ENCODE measurements at regions not wholly inside any gene's neighbourhood (a gene's known extent, or its start where the extent isn't known, plus 50 kb on each side); places are given as distances from the start of the nearest gene placed in this dataset.

GRCh38 chr3:11900824-11901223 is 54.1 kb upstream of the TAMM41 start:
- DNase-seq (ENCODE audit: low read depth, low spot score): no peak
- Histone ChIP-seq H3K27ac (ENCODE audit: low read depth, low read length) (no peak overlapping the region), H3K4me1 (ENCODE audit: control insufficient read depth in 1 of 2, insufficient read depth in 2 of 2, low read length in 2 of 2) (no peaks in the 10 kb centered on the region), H3K79me2 (ENCODE audit: insufficient read depth, low read length) (no peaks in the 10 kb centered on the region), H4K20me1 (ENCODE audit: insufficient read depth) (no peaks in the 10 kb centered on the region), H3K36me3 (ENCODE audit: control insufficient read depth in 1 of 2, insufficient read depth in 2 of 2, low read length in 2 of 2) (no peaks in the 10 kb centered on the region), H3K9ac (ENCODE audit: low read length) (no peak overlapping the region), H3K9me2 (ENCODE audit: insufficient read depth) (no peaks in the 10 kb centered on the region), H3K9me3 (ENCODE audit: control insufficient read depth in 1 of 2, insufficient read depth in 1 of 2, low read depth in 1 of 2, low read length in 2 of 2) (no peaks in the 10 kb centered on the region), H3K27me3 (ENCODE audit: insufficient read depth, low read length) (peaks cover 7% of the 10 kb centered on the region; the same call in 1 of the 2 replicates), H2AFZ (ENCODE audit: low read depth, low read length, poor library complexity, severe bottlenecking) (no peak overlapping the region), H3K4me3 (replicated peaks in 1 of 2; ENCODE audit: low read depth in 1 of 2, low read length in 2 of 2) (no peak overlapping the region), H3K4me2 (ENCODE audit: low read length) (no peak overlapping the region)
- ChIA-PET POLR2A (no interaction called here), CTCF (no interaction called here), RAD21 (ENCODE audit: low non-redundant PET in 1 of 2, low total read pairs in 2 of 2, uncharacterized antibody in 2 of 2, unreplicated experiment in 2 of 2) (no interaction called here)
- TF ChIP-seq ATF3 (IDR thresholded peaks at IDR 0.05): no peak
- no peak for TF ChIP-seq RAD21 (IDR thresholded peaks at IDR 0.05; ENCODE audit: low read depth)
- TF ChIP-seq SIN3A (IDR thresholded peaks at IDR 0.05; ENCODE audit: low read depth): no peak
- TF ChIP-seq SRF (IDR thresholded peaks at IDR 0.05; ENCODE audit: low read depth): no peak
- TF ChIP-seq ZNF274 (IDR thresholded peaks at IDR 0.05; ENCODE audit: low read depth, low read length): no peak
- no peak for TF ChIP-seq JUND (IDR thresholded peaks at IDR 0.05)
- TF ChIP-seq FOSL1 (IDR thresholded peaks at IDR 0.05; ENCODE audit: low read depth): no peak
- no peak for TF ChIP-seq POLR2A (IDR thresholded peaks at IDR 0.05; ENCODE audit: borderline replicate concordance, extremely low read depth, insufficient read depth, insufficient read length)
- no peak for TF ChIP-seq EZH2phosphoT487 (IDR thresholded peaks at IDR 0.05; ENCODE audit: borderline replicate concordance)
- no peak for TF ChIP-seq ZBTB33 (IDR thresholded peaks at IDR 0.05; ENCODE audit: extremely low read depth, insufficient replicate concordance, low read length)
- no peak for TF ChIP-seq TCF7L2 (IDR thresholded peaks at IDR 0.05; ENCODE audit: borderline replicate concordance, extremely low read depth, insufficient read depth, insufficient read length)
- TF ChIP-seq YY1 (IDR thresholded peaks at IDR 0.05; ENCODE audit: extremely low read depth, insufficient replicate concordance, low read depth, low read length): no peak
- TF ChIP-seq MAX (IDR thresholded peaks at IDR 0.05): no peak
- TF ChIP-seq EZH2 (IDR thresholded peaks at IDR 0.05): no peak
- TF ChIP-seq CTCF (IDR thresholded peaks at IDR 0.05 in 2 of 3, conservative IDR thresholded peaks at IDR 0.05 in 1 of 3; ENCODE audit: borderline replicate concordance in 1 of 3, insufficient read depth in 1 of 3, low read depth in 2 of 3, low read length in 2 of 3): no peak
- TF ChIP-seq REST (IDR thresholded peaks at IDR 0.05; ENCODE audit: low read depth): no peak
- no peak for TF ChIP-seq ELF1 (IDR thresholded peaks at IDR 0.05; ENCODE audit: borderline replicate concordance, low read depth)
- no peak for TF ChIP-seq POLR2AphosphoS5 (IDR thresholded peaks at IDR 0.05; ENCODE audit: low read depth, low read length)
- TF ChIP-seq EGR1 (IDR thresholded peaks at IDR 0.05; ENCODE audit: low read depth): no peak
- no peak for TF ChIP-seq ZFX (IDR thresholded peaks at IDR 0.05)
- intact Hi-C loops (cut with micrococcal nuclease): no loop called here
- no TSS peak for BruUV-seq (replicated peaks)
- ATAC-seq: no peak
